Type B pancreatic cell (in vitro differentiated cells): ENCODE measurements at regions not wholly inside any gene's neighbourhood (a gene's known extent, or its start where the extent isn't known, plus 50 kb on each side); places are given as distances from the start of the nearest gene placed in this dataset.

Experiments used
- DNase-seq: peaks from one replicate; pipeline ENCODE4 v3.0.0; 2021; ENCODE audit warnings: mixed read lengths; ENCODE audit not compliant: unreplicated experiment; ENCODE audit errors: extremely low spot score
- H3K27ac Mint-ChIP-seq: 2 replicates; pipeline ENCODE4 v1.8.0; 2021; ENCODE audit warnings: mild to moderate bottlenecking, mixed read lengths
- H3K27me3 Mint-ChIP-seq: 2 replicates; pipeline ENCODE4 v1.8.0; 2021; ENCODE audit warnings: mixed read lengths
- H3K36me3 Mint-ChIP-seq: 2 replicates; pipeline ENCODE4 v1.8.0; 2021; ENCODE audit warnings: mixed read lengths
- H3K4me1 Mint-ChIP-seq: one replicate; pipeline ENCODE4 v1.8.0; 2021; ENCODE audit warnings: mixed read lengths; ENCODE audit not compliant: unreplicated experiment
- H3K4me3 Mint-ChIP-seq: 2 replicates; pipeline ENCODE4 v1.8.0; 2021; ENCODE audit warnings: mild to moderate bottlenecking, mixed read lengths
- H3K9me3 Mint-ChIP-seq: 2 replicates; pipeline ENCODE4 v1.8.0; 2021; ENCODE audit warnings: mixed read lengths
- TF ChIP-seq, protein P1 (sequence below): fragments of 200-600 bp; sonication (generic); conservative IDR thresholded peaks from 2 replicates; pipeline ENCODE4 v1.5.0; 2021; ENCODE audit warnings: antibody characterized with exemption, mild to moderate bottlenecking

DNA sequence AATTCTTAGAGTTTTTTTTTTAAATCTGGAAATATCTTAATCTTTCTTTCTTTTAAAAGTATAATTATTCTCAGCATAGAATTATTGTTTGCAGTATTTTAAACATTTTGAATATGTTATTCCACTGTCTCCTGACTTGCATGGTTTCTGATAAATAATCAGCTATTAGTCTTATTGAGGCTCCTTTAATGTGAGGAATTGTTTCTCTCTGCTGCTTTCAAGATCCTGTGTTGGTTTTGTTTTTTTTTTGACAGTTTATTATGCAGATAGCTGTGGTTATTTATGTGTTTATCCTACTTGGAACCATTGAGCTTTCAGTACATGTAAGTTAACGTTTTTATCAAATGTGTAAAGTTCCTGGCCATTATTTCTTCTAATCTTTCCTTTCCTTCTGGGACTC is 477.9 kb upstream of the HTR2A start:
- Mint-ChIP-seq H3K4me3 (no peak overlapping the region), H3K4me1 (no peaks in the 10 kb centered on the region), H3K27ac (no peak overlapping the region), H3K36me3 (no peaks in the 10 kb centered on the region), H3K27me3 (no peaks in the 10 kb centered on the region), H3K9me3 (peaks cover 6% of the 10 kb centered on the region)
- TF ChIP-seq, protein P1, sequence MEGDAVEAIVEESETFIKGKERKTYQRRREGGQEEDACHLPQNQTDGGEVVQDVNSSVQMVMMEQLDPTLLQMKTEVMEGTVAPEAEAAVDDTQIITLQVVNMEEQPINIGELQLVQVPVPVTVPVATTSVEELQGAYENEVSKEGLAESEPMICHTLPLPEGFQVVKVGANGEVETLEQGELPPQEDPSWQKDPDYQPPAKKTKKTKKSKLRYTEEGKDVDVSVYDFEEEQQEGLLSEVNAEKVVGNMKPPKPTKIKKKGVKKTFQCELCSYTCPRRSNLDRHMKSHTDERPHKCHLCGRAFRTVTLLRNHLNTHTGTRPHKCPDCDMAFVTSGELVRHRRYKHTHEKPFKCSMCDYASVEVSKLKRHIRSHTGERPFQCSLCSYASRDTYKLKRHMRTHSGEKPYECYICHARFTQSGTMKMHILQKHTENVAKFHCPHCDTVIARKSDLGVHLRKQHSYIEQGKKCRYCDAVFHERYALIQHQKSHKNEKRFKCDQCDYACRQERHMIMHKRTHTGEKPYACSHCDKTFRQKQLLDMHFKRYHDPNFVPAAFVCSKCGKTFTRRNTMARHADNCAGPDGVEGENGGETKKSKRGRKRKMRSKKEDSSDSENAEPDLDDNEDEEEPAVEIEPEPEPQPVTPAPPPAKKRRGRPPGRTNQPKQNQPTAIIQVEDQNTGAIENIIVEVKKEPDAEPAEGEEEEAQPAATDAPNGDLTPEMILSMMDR: no peak
- no peak for DNase-seq

DNA sequence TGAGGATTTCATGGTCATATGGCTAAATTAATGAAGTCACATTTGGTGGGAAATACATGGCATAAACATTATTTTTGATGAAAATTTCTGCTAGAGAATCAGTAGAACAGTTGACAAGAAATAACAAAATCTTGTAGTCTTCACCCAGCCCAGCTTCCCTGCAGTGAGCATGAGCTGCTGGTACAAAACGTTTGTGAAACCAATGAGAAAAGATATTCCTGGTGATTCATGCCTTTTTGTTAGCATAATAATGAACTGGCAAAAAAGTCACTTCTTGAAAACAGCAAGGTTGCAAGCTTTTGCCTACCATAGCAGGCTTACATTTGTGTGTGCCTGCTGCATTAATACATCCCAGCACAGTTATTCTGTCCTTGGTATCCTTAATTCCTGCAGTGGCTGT is 475.9 kb upstream of the HTR2A start:
- TF ChIP-seq, protein P1: no peak
- H3K4me1 Mint-ChIP-seq: no peaks in the 10 kb centered on the region
- H3K4me3 Mint-ChIP-seq: no peak overlapping the region
- DNase-seq: no peak
- no peak overlapping the region for H3K27ac Mint-ChIP-seq
- H3K36me3 Mint-ChIP-seq: no peaks in the 10 kb centered on the region
- H3K27me3 Mint-ChIP-seq: no peaks in the 10 kb centered on the region
- peaks cover 6% of the 10 kb centered on the region for H3K9me3 Mint-ChIP-seq

DNA sequence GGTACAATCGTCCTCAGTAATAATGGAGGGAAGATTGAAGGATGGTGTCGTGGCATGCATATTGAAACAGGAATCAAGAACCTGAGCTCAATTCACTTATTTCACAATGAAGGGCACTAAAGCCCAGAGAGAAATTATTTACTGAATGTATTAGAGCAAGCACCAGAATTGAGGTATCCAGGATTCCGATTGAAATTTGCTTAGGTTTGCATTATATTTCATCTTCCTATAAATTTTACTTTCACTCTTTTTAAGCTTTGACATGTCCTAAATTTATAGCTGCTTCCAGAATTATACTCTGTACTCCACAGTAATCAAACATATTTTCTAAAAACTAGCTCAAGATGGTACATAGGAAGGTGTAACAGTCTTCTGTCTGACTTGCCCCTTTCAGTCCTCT is 454.9 kb upstream of the HTR2A start:
- Mint-ChIP-seq H3K4me3 (no peak overlapping the region), H3K36me3 (no peaks in the 10 kb centered on the region), H3K4me1 (no peaks in the 10 kb centered on the region), H3K9me3 (no peaks in the 10 kb centered on the region), H3K27ac (no peak overlapping the region), H3K27me3 (no peaks in the 10 kb centered on the region)
- TF ChIP-seq, protein P1: no peak
- DNase-seq: no peak

DNA sequence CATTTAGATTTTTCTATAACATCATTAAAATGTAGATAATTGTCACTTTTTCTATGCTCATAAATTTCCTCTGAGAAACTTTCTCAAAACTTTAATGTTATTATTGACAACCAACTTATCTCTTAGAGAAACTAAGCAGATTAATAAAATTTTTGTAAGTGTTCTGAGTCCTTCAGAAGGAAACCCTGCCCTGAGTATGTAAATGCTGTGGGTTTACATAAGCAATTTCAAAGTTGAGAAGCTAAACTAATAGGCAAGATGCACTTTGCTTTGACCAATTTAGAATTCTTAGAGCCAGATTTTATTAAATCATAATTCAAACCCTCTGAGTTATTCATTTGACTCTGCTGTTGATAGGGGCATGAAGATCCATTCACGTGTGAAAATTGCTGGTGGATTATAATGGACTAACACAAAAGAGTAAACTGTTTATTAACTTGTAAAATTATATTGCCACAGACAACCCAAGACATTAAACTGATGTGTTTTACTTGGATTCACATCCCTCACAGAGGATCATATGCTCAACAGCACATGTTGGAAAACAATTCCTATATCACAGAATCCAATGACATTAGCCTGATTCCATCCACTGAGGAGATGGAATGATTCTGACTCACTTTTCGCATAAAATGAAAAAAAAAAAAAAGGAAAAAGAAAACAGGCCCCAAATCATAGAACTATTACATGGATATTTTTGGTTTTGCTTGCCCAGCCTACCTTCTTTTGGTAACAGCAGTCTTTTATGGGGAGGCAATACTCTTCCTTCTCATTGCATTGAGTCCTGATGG is 453.7 kb upstream of the HTR2A start:
- no peak overlapping the region for H3K27ac Mint-ChIP-seq
- H3K27me3 Mint-ChIP-seq: no peaks in the 10 kb centered on the region
- no peaks in the 10 kb centered on the region for H3K4me1 Mint-ChIP-seq

DNA sequence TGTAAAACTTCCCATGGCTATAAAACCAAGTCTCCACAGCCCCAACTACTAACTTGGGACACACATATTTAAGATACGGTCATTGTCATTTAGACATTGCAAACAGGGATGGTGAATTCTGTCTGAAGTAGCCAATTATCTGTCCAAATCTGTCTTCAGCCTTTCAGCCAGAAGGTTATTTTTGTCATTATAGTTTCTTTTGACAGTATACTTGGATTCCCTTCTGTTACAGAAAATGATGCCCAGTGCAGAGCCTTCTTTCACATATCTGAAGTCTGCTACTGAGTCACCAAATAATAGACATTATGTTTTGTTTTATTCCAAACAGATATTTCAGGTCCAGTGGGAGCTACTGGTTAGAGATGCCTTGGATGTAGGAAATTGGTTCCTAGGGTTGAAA is 452.4 kb upstream of the HTR2A start:
- Mint-ChIP-seq H3K9me3 (no peaks in the 10 kb centered on the region), H3K4me3 (no peak overlapping the region), H3K27me3 (no peaks in the 10 kb centered on the region), H3K4me1 (no peaks in the 10 kb centered on the region), H3K27ac (no peak overlapping the region), H3K36me3 (no peaks in the 10 kb centered on the region)
- DNase-seq: no peak
- TF ChIP-seq, protein P1: no peak

More for the DNA sequence above, 453.7 kb upstream of the HTR2A start:
- no peaks in the 10 kb centered on the region for H3K9me3 Mint-ChIP-seq
- DNase-seq: no peak
- no peaks in the 10 kb centered on the region for H3K36me3 Mint-ChIP-seq
- TF ChIP-seq, protein P1: no peak
- H3K4me3 Mint-ChIP-seq: no peak overlapping the region
